Keratinocyte (primary cell): ENCODE measurements at regions not wholly inside any gene's neighbourhood (a gene's known extent, or its start where the extent isn't known, plus 50 kb on each side); places are given as distances from the start of the nearest gene placed in this dataset.

Experiments used
- DNase-seq: peaks from one replicate; pipeline ENCODE4 v3.0.0-alpha.2; 2011; ENCODE audit warnings: low read depth, missing footprints, low spot score
- FAIRE-seq: peaks from 2 replicates; lab custom pipeline; 2011; peaks lifted over from hg19 to GRCh38; lab: Jason Lieb, UNC
- H2AFZ ChIP-seq: 2 replicates; pipeline ENCODE4 v1.6.0; 2012; ENCODE audit warnings: low read length, control low read depth, inconsistent platforms; ENCODE audit not compliant: control insufficient read depth
- H3K27ac ChIP-seq: 2 replicates; pipeline ENCODE4 v1.5.1; 2011; ENCODE audit warnings: low read length; ENCODE audit not compliant: control insufficient read depth, insufficient read depth
- H3K27me3 ChIP-seq: 3 replicates; pipeline ENCODE4 v1.6.0; 2011; ENCODE audit warnings: low read length; ENCODE audit not compliant: control insufficient read depth, insufficient read depth; ENCODE audit errors: extremely low read depth
- H3K36me3 ChIP-seq, 2 experiments: 2 replicates in 1 of 2; 3 replicates in 1 of 2; pipeline ENCODE4 v1.5.1; 2011; ENCODE audit warnings: low read length in 2 of 2, mild to moderate bottlenecking in 1 of 2; ENCODE audit not compliant: control insufficient read depth in 2 of 2, insufficient read depth in 2 of 2; ENCODE audit errors: extremely low read depth in 1 of 2
- H3K4me1 ChIP-seq: 3 replicates; pipeline ENCODE4 v1.5.1; 2011; ENCODE audit warnings: low read length; ENCODE audit not compliant: control insufficient read depth, insufficient read depth; ENCODE audit errors: extremely low read depth
- H3K4me2 ChIP-seq: 3 replicates; pipeline ENCODE4 v1.6.0; 2011; ENCODE audit warnings: low read depth, low read length; ENCODE audit not compliant: control insufficient read depth, insufficient read depth; ENCODE audit errors: extremely low read depth
- H3K4me3 ChIP-seq, 3 experiments: fragments of 200-600 bp in 1 of 3; sonication (generic) in 1 of 3; 2 replicates in 2 of 3; 3 replicates in 1 of 3; pipeline ENCODE4 v1.5.1; 2011 to 2016; ENCODE audit warnings: low read length in 3 of 3, mild to moderate bottlenecking in 3 of 3, control low read depth in 2 of 3, inconsistent platforms in 1 of 3, low read depth in 1 of 3, mixed read lengths in 1 of 3, mixed run types in 1 of 3, moderate library complexity in 1 of 3; ENCODE audit not compliant: control insufficient read depth in 2 of 3, insufficient read depth in 2 of 3; ENCODE audit errors: extremely low read depth in 1 of 3
- H3K79me2 ChIP-seq: 2 replicates; pipeline ENCODE4 v1.6.0; 2012; ENCODE audit warnings: low read length; ENCODE audit not compliant: control insufficient read depth, insufficient read depth
- H3K9ac ChIP-seq: 3 replicates; pipeline ENCODE4 v1.6.0; 2011; ENCODE audit warnings: low read length; ENCODE audit not compliant: control insufficient read depth, insufficient read depth; ENCODE audit errors: extremely low read depth
- H3K9me1 ChIP-seq: 3 replicates; pipeline ENCODE4 v1.6.0; 2011; ENCODE audit warnings: low read length; ENCODE audit not compliant: control insufficient read depth, insufficient read depth; ENCODE audit errors: extremely low read depth
- H3K9me3 ChIP-seq: 2 replicates; pipeline ENCODE4 v1.5.1; 2012; ENCODE audit warnings: low read depth, low read length; ENCODE audit not compliant: control insufficient read depth
- H4K20me1 ChIP-seq: 3 replicates; pipeline ENCODE4 v1.6.0; 2011; ENCODE audit warnings: low read length; ENCODE audit not compliant: control insufficient read depth, insufficient read depth; ENCODE audit errors: extremely low read depth
- CTCF ChIP-seq, 3 experiments: IDR thresholded peaks in 1 of 3; conservative IDR thresholded peaks in 1 of 3; optimal IDR thresholded peaks in 1 of 3; 2 replicates in 2 of 3; 3 replicates in 1 of 3; pipeline versions ENCODE3 to v1.5.1; 2011; ENCODE audit warnings: low read length in 3 of 3, mild to moderate bottlenecking in 3 of 3, moderate library complexity in 2 of 3, control low read depth in 1 of 3, inconsistent platforms in 1 of 3; ENCODE audit not compliant: insufficient read depth in 2 of 3; ENCODE audit errors: extremely low read depth in 1 of 3
- EZH2 ChIP-seq: IDR thresholded peaks from one replicate; pipeline ENCODE4 v1.6.1; 2012; ENCODE audit warnings: inconsistent platforms, mild to moderate bottlenecking, low read length, moderate library complexity
- dilution Hi-C: fragments of 300-500 bp; cut with MboI; formaldehyde crosslinking; loops from one replicate; pipeline ENCODE4 v1.7.0; 2020; ENCODE audit warnings: low sequenced_read_pairs; ENCODE audit not compliant: extremely low pct_ligation_motif_present

- Histone ChIP-seq H3K9me3 (no peaks in the 10 kb centered on the region), H3K9me1 (no peaks in the 10 kb centered on the region), H2AFZ (no peak overlapping the region), H4K20me1 (no peaks in the 10 kb centered on the region), H3K79me2 (no peaks in the 10 kb centered on the region), H3K36me3 (no peaks in the 10 kb centered on the region), H3K4me2 (no peak overlapping the region), H3K4me3 (no peak overlapping the region), H3K4me1 (no peaks in the 10 kb centered on the region), H3K9ac (no peak overlapping the region), H3K27ac (no peak overlapping the region), H3K27me3 (no peaks in the 10 kb centered on the region)
- no peak for TF ChIP-seq CTCF (optimal IDR thresholded peaks at IDR 0.05 in 1 of 3, IDR thresholded peaks at IDR 0.05 in 1 of 3, conservative IDR thresholded peaks at IDR 0.05 in 1 of 3; ENCODE audit: extremely low read depth in 1 of 3, insufficient read depth in 2 of 3, low read length in 3 of 3)
- TF ChIP-seq EZH2 = no peak
- DNase-seq (no peak), FAIRE-seq (no peak)
- dilution Hi-C loops = no loop called here
Measured at GRCh38 chr6:97461218-97461617, 178.2 kb upstream of the MMS22L start.

- H3K79me2 ChIP-seq = no peaks in the 10 kb centered on the region
- TF ChIP-seq CTCF (optimal IDR thresholded peaks at IDR 0.05 in 1 of 3, IDR thresholded peaks at IDR 0.05 in 1 of 3, conservative IDR thresholded peaks at IDR 0.05 in 1 of 3; ENCODE audit: extremely low read depth in 1 of 3, insufficient read depth in 2 of 3, low read length in 3 of 3) (no peak), EZH2 (no peak)
- H3K27me3 ChIP-seq = no peaks in the 10 kb centered on the region
- H3K27ac ChIP-seq = no peak overlapping the region
- H3K9ac ChIP-seq = no peak overlapping the region
- H3K9me3 ChIP-seq = no peaks in the 10 kb centered on the region
- H3K36me3 ChIP-seq = no peaks in the 10 kb centered on the region
- no peak overlapping the region for H3K4me2 ChIP-seq
- no peak overlapping the region for H3K4me3 ChIP-seq
- no peak for DNase-seq
- H2AFZ ChIP-seq = no peak overlapping the region
- no peaks in the 10 kb centered on the region for H3K9me1 ChIP-seq
- no peak for FAIRE-seq
- dilution Hi-C loops = no loop called here
- H4K20me1 ChIP-seq = no peaks in the 10 kb centered on the region
- H3K4me1 ChIP-seq = no peaks in the 10 kb centered on the region
Measured at GRCh38 chr6:97462031-97462430, 179.0 kb upstream of the MMS22L start.
